OCI-LY1 (cell line): ENCODE measurements at regions not wholly inside any gene's neighbourhood (a gene's known extent, or its start where the extent isn't known, plus 50 kb on each side); places are given as distances from the start of the nearest gene placed in this dataset.

Experiments used
- H2AFZ ChIP-seq: fragments of 200-600 bp; sonication (generic), shearing (Covaris generic); 2 replicates; pipeline ENCODE4 v1.6.0; 2014; ENCODE audit warnings: antibody characterized with exemption, mild to moderate bottlenecking, low read length
- H3F3A ChIP-seq: fragments of 200-600 bp; sonication (generic), shearing (Covaris generic); 2 replicates; pipeline ENCODE4 v1.6.0; 2014; ENCODE audit warnings: mild to moderate bottlenecking, antibody characterized with exemption, low read length, moderate library complexity; ENCODE audit not compliant: insufficient read depth
- H3K27ac ChIP-seq: fragments of 200-600 bp; sonication (generic); 2 replicates; pipeline ENCODE4 v1.5.1; 2014; ENCODE audit warnings: low read length, mixed run types, mild to moderate bottlenecking, low read depth; ENCODE audit not compliant: poor library complexity, severe bottlenecking
- H3K27me3 ChIP-seq: fragments of 200-600 bp; sonication (generic); 2 replicates; pipeline ENCODE4 v1.6.0; 2014; ENCODE audit warnings: antibody characterized with exemption, mild to moderate bottlenecking, low read length, moderate library complexity; ENCODE audit not compliant: insufficient read depth
- H3K36me3 ChIP-seq: fragments of 200-600 bp; sonication (generic); 2 replicates; pipeline ENCODE4 v1.6.1; 2014; ENCODE audit warnings: mild to moderate bottlenecking, antibody characterized with exemption, low read length, moderate library complexity, mixed read lengths; ENCODE audit not compliant: insufficient read depth
- H3K4me1 ChIP-seq: fragments of 200-600 bp; sonication (generic); 2 replicates; pipeline ENCODE4 v1.5.1; 2014; ENCODE audit warnings: mild to moderate bottlenecking, low read length, moderate library complexity; ENCODE audit not compliant: insufficient read depth, severe bottlenecking
- H3K4me2 ChIP-seq: fragments of 200-600 bp; sonication (generic), shearing (Covaris generic); 2 replicates; pipeline ENCODE4 v1.6.1; 2014; ENCODE audit warnings: low read length
- H3K4me3 ChIP-seq: fragments of 200-600 bp; sonication (generic); 2 replicates; pipeline ENCODE4 v1.5.1; 2014; ENCODE audit warnings: low read length, low read depth, mild to moderate bottlenecking, mixed read lengths; ENCODE audit not compliant: poor library complexity, severe bottlenecking
- H3K79me2 ChIP-seq: fragments of 200-600 bp; shearing (Covaris generic); 2 replicates; pipeline ENCODE4 v1.6.1; 2016; ENCODE audit warnings: mixed run types, low read length, mixed read lengths; ENCODE audit not compliant: insufficient read depth
- H3K9ac ChIP-seq: fragments of 200-600 bp; sonication (generic), shearing (Covaris generic); 2 replicates; pipeline ENCODE4 v1.6.1; 2014; ENCODE audit warnings: mild to moderate bottlenecking, low read length, mixed read lengths
- H3K9me2 ChIP-seq: fragments of 200-600 bp; sonication (generic), shearing (Covaris generic); 2 replicates; pipeline ENCODE4 v1.6.1; 2014; ENCODE audit warnings: low read depth, mild to moderate bottlenecking, low read length, mixed read lengths
- H3K9me3 ChIP-seq: fragments of 200-600 bp; shearing (Covaris generic); 2 replicates; pipeline ENCODE4 v1.6.1; 2014; ENCODE audit warnings: low read length, mixed read lengths
- H4K20me1 ChIP-seq: fragments of 200-600 bp; sonication (generic), shearing (Covaris generic); 2 replicates; pipeline ENCODE4 v1.6.0; 2016; ENCODE audit warnings: mild to moderate bottlenecking, low read length; ENCODE audit not compliant: insufficient read depth
- CTCF ChIP-seq: fragments of 200-600 bp; sonication (generic), shearing (Covaris generic); IDR thresholded peaks from 2 replicates; pipeline ENCODE4 v1.5.1; 2017; ENCODE audit warnings: mild to moderate bottlenecking, antibody characterized with exemption, low read length, moderate library complexity, mixed read lengths
- EZH2 ChIP-seq: fragments of 200-600 bp; sonication (generic), shearing (Covaris generic); IDR thresholded peaks from 2 replicates; pipeline ENCODE4 v1.8.0; 2017; ENCODE audit warnings: borderline replicate concordance, mixed run types, mild to moderate bottlenecking, antibody characterized with exemption, low read length, moderate library complexity, mixed read lengths

- Histone ChIP-seq H4K20me1 (no peaks in the 10 kb centered on the region), H3K4me1 (no peaks in the 10 kb centered on the region)
Measured at GRCh38 chr3:162666835-162667234, 1170.2 kb downstream of the OTOL1 start.

GRCh38 chr3:162670181-162670580 is 1173.6 kb downstream of the OTOL1 start:
- no peak overlapping the region for H3K27ac ChIP-seq
- no peak overlapping the region for H2AFZ ChIP-seq
- H3K36me3 ChIP-seq, result no peaks in the 10 kb centered on the region
- no peaks in the 10 kb centered on the region for H3K4me1 ChIP-seq
- H3K9ac ChIP-seq, result no peak overlapping the region
- H3K27me3 ChIP-seq, result no peaks in the 10 kb centered on the region
- no peaks in the 10 kb centered on the region for H4K20me1 ChIP-seq
- TF ChIP-seq CTCF (no peak), EZH2 (no peak)
- no peak overlapping the region for H3K4me3 ChIP-seq
- H3K4me2 ChIP-seq, result no peak overlapping the region
- no peaks in the 10 kb centered on the region for H3K79me2 ChIP-seq
- no peaks in the 10 kb centered on the region for H3K9me3 ChIP-seq
- H3K9me2 ChIP-seq, result no peaks in the 10 kb centered on the region
- H3F3A ChIP-seq, result no peaks in the 10 kb centered on the region

More at GRCh38 chr3:162666835-162667234, 1170.2 kb downstream of the OTOL1 start:
- Histone ChIP-seq H3F3A (no peaks in the 10 kb centered on the region), H3K9me2 (no peaks in the 10 kb centered on the region), H3K79me2 (no peaks in the 10 kb centered on the region), H3K36me3 (no peaks in the 10 kb centered on the region), H3K9me3 (no peaks in the 10 kb centered on the region), H2AFZ (no peak overlapping the region), H3K27ac (no peak overlapping the region), H3K27me3 (no peaks in the 10 kb centered on the region), H3K9ac (no peak overlapping the region), H3K4me2 (no peak overlapping the region), H3K4me3 (no peak overlapping the region)
- no peak for TF ChIP-seq CTCF
- TF ChIP-seq EZH2, result no peak

- Histone ChIP-seq H3K9me3 (no peaks in the 10 kb centered on the region), H3K4me1 (no peaks in the 10 kb centered on the region), H3K79me2 (no peaks in the 10 kb centered on the region), H3K27ac (no peak overlapping the region), H3F3A (no peaks in the 10 kb centered on the region), H3K4me2 (no peak overlapping the region), H2AFZ (no peak overlapping the region), H3K36me3 (no peaks in the 10 kb centered on the region), H3K27me3 (no peaks in the 10 kb centered on the region), H3K9ac (no peak overlapping the region), H4K20me1 (no peaks in the 10 kb centered on the region; the same call in 1 of the 2 replicates), H3K9me2 (no peaks in the 10 kb centered on the region), H3K4me3 (no peak overlapping the region)
- no peak for TF ChIP-seq EZH2
- no peak for TF ChIP-seq CTCF
Measured at GRCh38 chr3:162677475-162677874, 1180.9 kb downstream of the OTOL1 start.
